DND-41 (cell line): ENCODE measurements at regions not wholly inside any gene's neighbourhood (a gene's known extent, or its start where the extent isn't known, plus 50 kb on each side); places are given as distances from the start of the nearest gene placed in this dataset.
A peak's percentile ranks its signal among the peaks of the same experiment; 100 is the strongest.

Source experiments
- ATAC-seq: fragments of 200-7000 bp; cut with Tn5 transposase; 3 replicates; pipeline ENCODE4 v1.9.1; 2021; ENCODE audit warnings: low read depth; ENCODE audit not compliant: insufficient read depth
- DNase-seq: peaks from one replicate; pipeline ENCODE4 v3.0.0-alpha.2; 2020
- H2AFZ ChIP-seq: 2 replicates; pipeline ENCODE4 v1.6.0; 2012; ENCODE audit warnings: low read depth, low read length
- H3K27ac ChIP-seq: 2 replicates; pipeline ENCODE4 v1.5.1; 2012; ENCODE audit warnings: low read length, inconsistent platforms
- H3K27me3 ChIP-seq: fragments of 200-600 bp; sonication (generic); 2 replicates; pipeline ENCODE4 v1.6.0; 2012; ENCODE audit warnings: low read length, mild to moderate bottlenecking, inconsistent platforms; ENCODE audit not compliant: insufficient read depth, poor library complexity
- H3K36me3 ChIP-seq: 2 replicates; pipeline ENCODE4 v1.5.1; 2012; ENCODE audit warnings: low read length, inconsistent platforms; ENCODE audit not compliant: insufficient read depth
- H3K4me1 ChIP-seq: 2 replicates; pipeline ENCODE4 v1.5.1; 2012; ENCODE audit warnings: mild to moderate bottlenecking, low read length; ENCODE audit not compliant: insufficient read depth
- H3K4me2 ChIP-seq: 2 replicates; pipeline ENCODE4 v1.6.0; 2012; ENCODE audit warnings: mild to moderate bottlenecking, moderate library complexity, low read length, inconsistent platforms; ENCODE audit not compliant: insufficient read depth
- H3K4me3 ChIP-seq, 2 experiments: fragments of 200-600 bp in 1 of 2; shearing (Covaris generic) in 1 of 2; 2 replicates each; pipeline ENCODE4 v1.5.1; 2012 to 2016; ENCODE audit warnings: inconsistent platforms in 2 of 2, low read length in 2 of 2, mild to moderate bottlenecking in 2 of 2, low read depth in 1 of 2, moderate library complexity in 1 of 2
- H3K79me2 ChIP-seq: 2 replicates; pipeline ENCODE4 v1.6.0; 2012; ENCODE audit warnings: low read length, inconsistent platforms; ENCODE audit not compliant: insufficient read depth
- H3K9ac ChIP-seq: 2 replicates; pipeline ENCODE4 v1.6.0; 2012; ENCODE audit warnings: low read depth, mild to moderate bottlenecking, inconsistent platforms, low read length, moderate library complexity
- H3K9me3 ChIP-seq: 2 replicates; pipeline ENCODE4 v1.5.1; 2012; ENCODE audit warnings: low read length, moderate library complexity, mild to moderate bottlenecking, inconsistent platforms; ENCODE audit not compliant: insufficient read depth, severe bottlenecking
- H4K20me1 ChIP-seq: 2 replicates; pipeline ENCODE4 v1.6.0; 2012; ENCODE audit warnings: low read length; ENCODE audit not compliant: insufficient read depth
- CTCF ChIP-seq: IDR thresholded peaks from 2 replicates; pipeline ENCODE4 v1.5.1; 2012; ENCODE audit warnings: borderline replicate concordance, low read length, moderate library complexity, mild to moderate bottlenecking; ENCODE audit not compliant: poor library complexity, severe bottlenecking; ENCODE audit errors: extremely low read depth
- EZH2 ChIP-seq: IDR thresholded peaks from 3 replicates; pipeline ENCODE4 v1.6.1; 2012; ENCODE audit warnings: borderline replicate concordance, low read depth, mild to moderate bottlenecking, moderate library complexity, low read length, inconsistent platforms; ENCODE audit not compliant: severe bottlenecking

DNA sequence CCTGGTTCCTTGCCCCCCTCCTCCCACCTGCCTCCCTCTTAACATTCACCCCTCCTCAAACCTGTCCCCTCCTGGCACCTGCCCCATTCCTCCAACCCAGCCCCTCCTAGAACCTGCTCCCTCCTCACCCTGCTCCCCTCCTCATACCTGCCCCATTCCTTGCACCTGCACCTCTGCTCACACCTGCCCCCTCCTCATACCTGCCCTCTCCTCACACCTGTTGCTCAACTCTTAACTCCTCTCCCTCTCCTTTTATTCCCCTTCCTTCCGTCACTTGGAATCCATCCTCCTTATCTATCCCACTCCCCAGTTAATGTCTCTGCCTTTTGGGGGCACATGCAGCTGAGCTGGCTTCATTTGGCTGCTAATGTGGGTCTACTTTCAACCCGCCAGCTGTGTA is 712.1 kb downstream of the MTRR start:
- no peak for ATAC-seq
- no peak overlapping the region for H3K9ac ChIP-seq
- no peak overlapping the region for H3K27ac ChIP-seq
- H3K79me2 ChIP-seq, result no peaks in the 10 kb centered on the region
- H2AFZ ChIP-seq, result no peak overlapping the region
- H4K20me1 ChIP-seq, result no peaks in the 10 kb centered on the region
- no peaks in the 10 kb centered on the region for H3K9me3 ChIP-seq
- TF ChIP-seq CTCF (no peak), EZH2 (no peak)
- no peaks in the 10 kb centered on the region for H3K36me3 ChIP-seq
- H3K4me3 ChIP-seq, result no peak overlapping the region
- no peaks in the 10 kb centered on the region for H3K27me3 ChIP-seq
- no peaks in the 10 kb centered on the region for H3K4me1 ChIP-seq
- H3K4me2 ChIP-seq, result no peak overlapping the region
- DNase-seq, result no peak

DNA sequence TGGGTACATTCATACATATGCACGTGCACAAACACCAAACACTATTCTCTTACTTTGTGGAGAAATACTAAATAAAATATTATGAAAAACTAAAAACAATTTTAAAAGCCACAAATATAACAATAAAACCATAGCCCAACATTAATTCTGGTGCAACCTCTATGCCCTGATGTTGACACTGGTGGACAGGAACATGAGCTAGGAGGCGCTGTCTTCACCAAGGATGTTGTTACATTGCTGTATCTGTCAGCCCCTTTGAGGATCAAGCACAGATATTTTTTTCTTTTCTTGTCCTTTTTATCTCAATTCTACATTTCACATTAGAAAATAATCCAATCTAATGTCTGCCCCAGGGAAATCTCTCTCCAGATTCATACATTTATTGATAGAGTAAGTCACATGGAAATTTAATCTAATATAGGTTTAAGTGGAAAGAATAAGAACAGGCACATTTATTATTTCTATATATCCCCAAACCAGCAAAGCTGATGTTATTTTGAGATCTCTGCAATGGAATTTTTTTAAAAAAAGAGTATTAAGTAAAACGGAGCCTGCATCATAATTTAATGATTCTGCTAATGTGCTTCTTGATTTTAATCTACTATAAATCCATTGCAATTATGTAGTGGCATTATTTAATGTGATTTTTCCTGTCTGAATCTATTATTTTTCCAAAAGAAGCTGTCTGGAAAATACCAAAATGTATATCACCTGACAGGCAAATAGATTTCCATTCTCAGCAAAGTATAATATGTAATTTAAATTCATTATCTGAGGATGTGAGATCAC is 716.5 kb downstream of the MTRR start:
- no peak for DNase-seq

GRCh38 chr5:8590959-8591358 is 722.0 kb downstream of the MTRR start:
- H3K36me3 ChIP-seq, result no peaks in the 10 kb centered on the region
- no peaks in the 10 kb centered on the region for H3K27me3 ChIP-seq
- H3K9ac ChIP-seq, result no peak overlapping the region
- no peak for ATAC-seq
- no peaks in the 10 kb centered on the region for H4K20me1 ChIP-seq
- no peaks in the 10 kb centered on the region for H3K79me2 ChIP-seq
- no peak overlapping the region for H3K27ac ChIP-seq
- H3K4me2 ChIP-seq, result no peak overlapping the region
- peaks cover 3% of the 10 kb centered on the region for H3K9me3 ChIP-seq
- DNase-seq, result no peak
- TF ChIP-seq EZH2, result no peak
- TF ChIP-seq CTCF, result no peak
- H2AFZ ChIP-seq, result no peak overlapping the region
- H3K4me1 ChIP-seq, result no peaks in the 10 kb centered on the region
- H3K4me3 ChIP-seq, result no peak overlapping the region

More for the DNA sequence above, 716.5 kb downstream of the MTRR start:
- no peak overlapping the region for H3K27ac ChIP-seq
- no peaks in the 10 kb centered on the region for H4K20me1 ChIP-seq
- H3K4me3 ChIP-seq, result no peak overlapping the region
- H3K27me3 ChIP-seq, result no peaks in the 10 kb centered on the region
- H3K4me2 ChIP-seq, result no peak overlapping the region
- TF ChIP-seq EZH2, result no peak
- peak; percentile 42 for TF ChIP-seq CTCF
- H3K36me3 ChIP-seq, result no peaks in the 10 kb centered on the region
- no peaks in the 10 kb centered on the region for H3K4me1 ChIP-seq
- peak overlapping the region; percentile 21; the same call in 1 of the 2 replicates for H2AFZ ChIP-seq
- no peak overlapping the region for H3K9ac ChIP-seq
- no peaks in the 10 kb centered on the region for H3K79me2 ChIP-seq
- H3K9me3 ChIP-seq, result peaks cover 3% of the 10 kb centered on the region
- ATAC-seq, result no peak

GRCh38 chr5:8598356-8598755 is 729.4 kb downstream of the MTRR start:
- no peak overlapping the region for H3K4me2 ChIP-seq
- no peak for TF ChIP-seq CTCF
- no peak for TF ChIP-seq EZH2
- H3K4me3 ChIP-seq, result no peak overlapping the region
- H3K36me3 ChIP-seq, result no peaks in the 10 kb centered on the region
- no peaks in the 10 kb centered on the region for H3K27me3 ChIP-seq
- no peaks in the 10 kb centered on the region for H3K9me3 ChIP-seq
- DNase-seq (no peak), ATAC-seq (no peak)
- no peaks in the 10 kb centered on the region for H4K20me1 ChIP-seq
- H3K27ac ChIP-seq, result no peak overlapping the region
- H2AFZ ChIP-seq, result no peak overlapping the region
- no peak overlapping the region for H3K9ac ChIP-seq
- no peaks in the 10 kb centered on the region for H3K79me2 ChIP-seq
- H3K4me1 ChIP-seq, result no peaks in the 10 kb centered on the region
